SK-MEL-5 (cell line): ENCODE measurements at regions not wholly inside any gene's neighbourhood (a gene's known extent, or its start where the extent isn't known, plus 50 kb on each side); places are given as distances from the start of the nearest gene placed in this dataset.
"Not testable (repeated sequence)": the region's sequence is repeated elsewhere in the genome, so short reads cannot be mapped to it uniquely, and the experiment has no call there.

Experiments
- DNase-seq: peaks from one replicate; pipeline ENCODE4 v3.0.0-alpha.2; 2016; ENCODE audit warnings: low read depth, low spot score
- in situ Hi-C: cut with HindIII; loops from 2 replicates; pipeline ENCODE4 v1.10.0; 2016; ENCODE audit warnings: low sequenced_read_pairs, high pct_unique_total_duplicates, low pct_unique_long_range_greater_than_20kb

- DNase-seq: peak; percentile 63
- in situ Hi-C loops: no loop called here
Measured at GRCh38 chr4:89531932-89532640, 224.5 kb upstream of the GPRIN3 start.

- in situ Hi-C loops: no loop called here
- DNase-seq: no peak
Measured at GRCh38 chr4:89528526-89529133, 221.0 kb upstream of the GPRIN3 start.

GRCh38 chr4:89521826-89522225, 214.2 kb upstream of the GPRIN3 start:
- DNase-seq: no peak
- in situ Hi-C loops: no loop called here

GRCh38 chr4:89519771-89520320, 212.2 kb upstream of the GPRIN3 start:
- in situ Hi-C loops: no loop called here
- no peak for DNase-seq

DNA sequence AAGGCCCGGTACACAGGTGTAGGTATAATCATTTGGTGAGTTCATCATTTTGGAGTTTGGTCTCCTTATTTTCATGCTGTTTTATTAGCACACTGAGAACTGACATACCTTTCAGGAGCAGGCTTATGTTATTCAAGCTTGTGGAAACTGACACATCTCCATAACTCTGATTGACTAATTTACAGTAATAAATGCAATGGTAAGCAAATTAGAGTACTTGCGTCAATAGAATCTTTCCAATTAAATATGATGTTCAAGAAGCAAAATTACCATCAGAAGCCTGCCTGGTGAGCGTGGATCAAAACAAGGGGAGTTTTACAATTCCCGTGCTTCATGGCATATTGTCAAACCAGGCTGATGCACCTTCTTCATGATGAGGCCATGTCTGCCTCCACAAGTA, 210.7 kb upstream of the GPRIN3 start:
- in situ Hi-C loops: no loop called here
- no peak for DNase-seq

- in situ Hi-C loops: no loop called here
- DNase-seq: no peak
Measured at GRCh38 chr4:89514811-89515210, 207.2 kb upstream of the GPRIN3 start.

DNA sequence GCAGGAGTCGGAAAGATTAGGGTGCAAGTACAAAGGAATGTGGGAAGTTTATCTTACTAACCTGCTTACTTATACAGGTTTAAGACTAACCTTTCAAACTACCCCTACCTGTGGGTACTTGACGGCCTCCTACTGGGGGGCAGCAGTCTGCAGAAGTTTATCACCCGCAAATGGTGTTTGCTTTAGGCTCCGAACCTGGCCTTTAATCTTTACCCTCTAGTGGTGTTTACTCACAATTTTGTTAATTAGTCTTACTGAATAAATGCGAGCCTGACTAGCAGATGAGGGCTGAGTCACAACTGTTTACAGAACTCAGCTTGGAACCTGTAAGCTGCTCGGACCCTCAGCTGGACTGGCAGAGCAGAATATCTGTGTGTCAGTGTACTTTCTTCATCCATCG, 204.2 kb upstream of the GPRIN3 start:
- no peak for DNase-seq
- in situ Hi-C loops: no loop called here

GRCh38 chr4:89509708-89510281, 202.2 kb upstream of the GPRIN3 start:
- in situ Hi-C loops: no loop called here
- no peak for DNase-seq

GRCh38 chr4:89506866-89507491, 199.4 kb upstream of the GPRIN3 start:
- in situ Hi-C loops: no loop called here
- DNase-seq: no peak

GRCh38 chr4:89502581-89502980, 195.0 kb upstream of the GPRIN3 start:
- in situ Hi-C loops: no loop called here

GRCh38 chr4:89497517-89498308, 190.1 kb upstream of the GPRIN3 start:
- peak; percentile 97 for DNase-seq
- in situ Hi-C loops: no loop called here

More at GRCh38 chr4:89502581-89502980, 195.0 kb upstream of the GPRIN3 start:
- no peak for DNase-seq

DNA sequence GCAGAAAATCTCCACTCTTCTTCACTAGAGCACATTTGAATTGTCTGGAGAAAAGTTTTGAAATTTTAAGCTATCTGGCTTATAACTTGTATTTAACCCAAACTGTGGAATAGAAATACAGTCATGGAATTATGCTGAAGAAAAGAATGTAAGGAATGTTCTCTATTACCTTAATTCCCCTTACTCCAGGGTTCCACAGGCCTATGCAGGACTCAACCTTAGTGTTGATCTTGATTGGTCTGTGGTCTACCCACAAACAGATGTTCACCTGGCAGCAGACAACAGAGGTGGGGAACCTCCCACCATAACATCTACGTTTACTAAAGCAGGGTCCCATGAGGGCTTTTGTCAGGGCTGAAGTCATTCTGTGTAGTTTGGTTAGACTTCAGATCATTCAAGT, 189.3 kb upstream of the GPRIN3 start:
- peak; percentile 7 for DNase-seq
- in situ Hi-C loops: no loop called here

DNA sequence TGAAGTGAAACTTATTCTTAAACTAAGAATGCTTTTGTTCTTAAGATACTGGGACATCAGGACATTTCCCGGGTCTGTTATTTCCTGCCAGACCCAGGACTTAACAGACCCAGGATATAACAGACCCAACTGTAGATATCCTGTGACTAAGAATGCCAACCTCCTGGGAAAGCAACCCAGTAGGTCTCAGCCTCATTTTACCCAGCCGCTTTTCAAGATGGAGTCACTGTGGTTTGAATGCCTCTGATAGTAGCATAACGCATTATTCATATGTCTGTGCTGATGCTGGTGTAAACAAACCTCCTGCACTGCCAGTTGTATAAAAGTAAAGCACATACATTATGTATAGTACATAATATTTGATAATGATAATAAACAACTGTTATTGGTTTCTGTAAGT, 185.8 kb upstream of the GPRIN3 start:
- in situ Hi-C loops: no loop called here
- DNase-seq: no peak

DNA sequence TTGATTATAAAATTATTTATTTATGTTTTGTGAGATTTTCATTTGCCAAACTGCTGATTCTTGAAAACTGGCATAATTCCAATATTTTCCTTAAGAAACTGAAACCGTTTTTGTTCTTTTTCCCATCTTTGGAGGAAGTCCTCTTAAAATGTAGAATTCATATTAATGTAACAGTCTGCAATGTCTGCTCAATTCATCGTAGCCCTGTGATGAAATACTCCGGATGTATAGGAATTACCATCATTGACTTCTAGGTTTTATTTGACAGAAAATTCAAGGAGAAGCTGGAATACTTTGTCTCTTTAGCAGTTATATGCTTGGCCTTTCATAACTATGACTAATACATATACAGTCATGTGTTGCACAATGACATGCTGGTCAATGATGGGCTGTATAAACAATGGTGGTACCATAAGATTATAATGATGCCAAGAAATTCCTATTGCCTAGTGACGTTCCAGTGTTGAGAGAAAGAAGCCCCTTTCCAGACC, 185.0 kb upstream of the GPRIN3 start:
- in situ Hi-C loops: no loop called here

DNA sequence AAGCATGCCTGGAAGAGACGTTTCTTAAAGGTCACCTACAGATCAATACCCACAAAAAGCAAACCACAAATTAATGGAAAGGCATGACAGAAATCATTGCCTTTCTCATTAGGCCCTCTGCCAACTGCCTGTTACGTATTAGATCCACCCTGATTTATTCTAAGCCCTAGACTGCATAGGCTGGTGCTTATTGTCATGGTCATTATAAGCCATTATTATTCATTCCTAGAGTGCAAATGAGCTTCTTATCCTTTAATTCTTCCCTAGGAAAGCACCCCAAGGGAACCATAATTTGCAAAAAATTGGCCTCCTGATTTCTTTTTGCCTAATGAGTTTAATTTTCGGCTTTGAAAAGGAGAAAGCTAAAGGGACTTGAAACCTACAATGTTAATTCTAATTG, 184.2 kb upstream of the GPRIN3 start:
- peak; percentile 14 for DNase-seq
- in situ Hi-C loops: no loop called here

More for the DNA sequence above, 185.0 kb upstream of the GPRIN3 start:
- peak; percentile 74 for DNase-seq

DNA sequence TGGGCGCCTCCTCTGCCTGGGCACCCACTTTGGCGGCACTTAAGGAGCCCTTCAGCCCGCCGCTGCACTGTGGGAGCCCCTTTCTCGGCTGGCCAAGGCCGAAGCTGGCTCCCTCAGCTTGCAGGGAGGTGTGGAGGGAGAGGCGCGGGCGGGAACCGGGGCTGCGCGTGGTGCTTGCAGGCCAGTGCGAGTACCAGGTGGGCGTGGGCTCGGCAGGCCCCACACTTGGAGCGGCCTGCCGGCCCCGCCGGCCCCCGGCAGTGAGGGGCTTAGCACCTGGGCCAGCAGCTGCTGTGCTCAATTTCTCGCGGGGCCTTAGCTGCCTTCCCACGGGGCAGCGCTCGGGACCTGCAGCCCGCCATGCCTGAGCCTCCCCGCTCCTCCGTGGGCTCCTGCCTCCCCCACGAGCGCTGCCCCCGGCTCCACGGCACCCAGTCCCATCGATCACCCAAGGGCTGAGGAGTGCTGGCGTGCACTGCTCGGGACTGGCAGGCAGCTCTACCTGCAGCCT, 182.4 kb upstream of the GPRIN3 start:
- DNase-seq, in situ Hi-C loops: not testable (repeated sequence)

GRCh38 chr4:89489338-89489771, 181.8 kb upstream of the GPRIN3 start:
- DNase-seq: no peak
- in situ Hi-C loops: no loop called here
